ENCODE measurements at regions not wholly inside any gene's neighbourhood (a gene's known extent, or its start where the extent isn't known, plus 50 kb on each side); places are given as distances from the start of the nearest gene placed in this dataset.

- no peak overlapping the region for H3K4me3 ChIP-seq (ENCODE audit: low read depth, low read length)
- TF ChIP-seq CTCF (IDR thresholded peaks at IDR 0.05; ENCODE audit: control insufficient read depth, extremely low read depth, insufficient read depth), result no peak
- DNase-seq (ENCODE audit: low read depth), result no peak
Measured at GRCh38 chr13:21825801-21826200, 154.9 kb downstream of the FGF9 start.

GRCh38 chr13:21826214-21827015 is 155.5 kb downstream of the FGF9 start:
- H3K4me3 ChIP-seq (ENCODE audit: low read depth, low read length), result no peak overlapping the region
- no peak for DNase-seq (ENCODE audit: low read depth)
- no peak for TF ChIP-seq CTCF (IDR thresholded peaks at IDR 0.05; ENCODE audit: control insufficient read depth, extremely low read depth, insufficient read depth)

GRCh38 chr13:21831654-21832324 is 160.9 kb downstream of the FGF9 start:
- TF ChIP-seq CTCF (IDR thresholded peaks at IDR 0.05; ENCODE audit: control insufficient read depth, extremely low read depth, insufficient read depth), result no peak
- DNase-seq (ENCODE audit: low read depth), result no peak
- no peak overlapping the region for H3K4me3 ChIP-seq (ENCODE audit: low read depth, low read length)

GRCh38 chr13:21833921-21834320 is 163.0 kb downstream of the FGF9 start:
- TF ChIP-seq CTCF (IDR thresholded peaks at IDR 0.05; ENCODE audit: control insufficient read depth, extremely low read depth, insufficient read depth), result no peak
- no peak for DNase-seq (ENCODE audit: low read depth)
- no peak overlapping the region for H3K4me3 ChIP-seq (ENCODE audit: low read depth, low read length)

- no peak for TF ChIP-seq CTCF (IDR thresholded peaks at IDR 0.05; ENCODE audit: control insufficient read depth, extremely low read depth, insufficient read depth)
- DNase-seq (ENCODE audit: low read depth), result peak; percentile 18
- H3K4me3 ChIP-seq (ENCODE audit: low read depth, low read length), result no peak overlapping the region
Measured at GRCh38 chr13:21834521-21834920, 163.6 kb downstream of the FGF9 start.

- no peak overlapping the region for H3K4me3 ChIP-seq (ENCODE audit: low read depth, low read length)
- no peak for TF ChIP-seq CTCF (IDR thresholded peaks at IDR 0.05; ENCODE audit: control insufficient read depth, extremely low read depth, insufficient read depth)
- DNase-seq (ENCODE audit: low read depth), result no peak
Measured at GRCh38 chr13:21837288-21837687, 166.4 kb downstream of the FGF9 start.
